ENCODE measurements at regions not wholly inside any gene's neighbourhood (a gene's known extent, or its start where the extent isn't known, plus 50 kb on each side); places are given as distances from the start of the nearest gene placed in this dataset.
"Not testable (repeated sequence)": the region's sequence is repeated elsewhere in the genome, so short reads cannot be mapped to it uniquely, and the experiment has no call there.

- DNase-seq (no peak), ATAC-seq (replicated peaks) (no peak)
- H3K27me3 Mint-ChIP-seq: no peaks in the 10 kb centered on the region
- no peak overlapping the region for H3K4me3 Mint-ChIP-seq
- H3K4me1 Mint-ChIP-seq: no peaks in the 10 kb centered on the region
- H3K36me3 Mint-ChIP-seq: no peaks in the 10 kb centered on the region
- H3K9me3 Mint-ChIP-seq: no peaks in the 10 kb centered on the region
- no peak overlapping the region for H3K27ac Mint-ChIP-seq
Observed at GRCh38 chr5:57903458-57903857, 420.8 kb upstream of the ACTBL2 start.

DNA sequence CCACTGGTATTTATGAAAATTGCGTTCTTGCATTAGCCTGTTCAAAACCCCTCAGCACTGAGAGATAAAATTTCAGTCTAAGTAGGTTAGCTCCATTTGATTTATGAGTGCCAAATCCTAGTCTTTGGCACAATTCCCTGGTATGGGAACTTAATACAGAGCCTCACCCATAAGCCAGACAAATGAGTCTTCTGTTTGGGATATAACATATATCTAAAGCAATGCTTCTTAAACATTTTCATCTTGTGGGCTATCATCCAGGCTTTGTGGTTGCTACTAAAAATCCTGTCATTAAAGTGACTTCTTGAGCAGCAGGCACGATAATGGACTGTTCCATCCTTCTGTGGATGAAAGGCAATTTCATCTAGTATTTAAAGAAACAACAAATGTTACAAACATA lies 419.5 kb upstream of the ACTBL2 start:
- Mint-ChIP-seq H3K27me3 (no peaks in the 10 kb centered on the region), H3K36me3 (no peaks in the 10 kb centered on the region), H3K4me1 (no peaks in the 10 kb centered on the region), H3K9me3 (no peaks in the 10 kb centered on the region), H3K27ac (no peak overlapping the region), H3K4me3 (no peak overlapping the region)
- DNase-seq (no peak), ATAC-seq (replicated peaks) (no peak)

DNA sequence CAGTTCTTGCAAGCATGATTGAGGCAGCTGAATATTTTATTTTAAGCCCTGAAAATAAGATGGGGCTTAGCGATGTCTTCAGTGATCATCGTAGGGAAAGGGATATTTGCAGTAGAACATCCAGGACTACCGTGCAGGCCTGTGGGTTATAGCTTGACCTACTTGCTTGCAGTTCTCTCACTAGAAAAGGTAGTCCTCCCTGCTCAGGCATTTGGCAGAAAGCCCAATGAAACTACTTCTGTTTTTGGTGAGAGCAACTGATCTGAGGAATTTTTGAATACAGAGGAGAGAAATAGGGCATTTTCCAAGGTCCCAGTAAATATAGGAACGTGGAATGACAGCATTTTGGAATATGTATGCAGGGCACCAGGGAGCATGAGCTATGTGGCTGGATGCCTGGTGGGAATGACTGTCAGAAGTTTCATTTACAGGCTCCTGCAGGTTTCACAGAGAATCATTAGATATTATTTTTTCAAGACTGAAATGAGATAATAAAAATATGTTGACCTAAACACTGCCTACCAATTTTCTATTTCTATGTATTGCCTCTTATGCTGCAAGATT lies 417.9 kb upstream of the ACTBL2 start:
- H3K4me3 Mint-ChIP-seq: no peak overlapping the region
- DNase-seq: no peak
- no peaks in the 10 kb centered on the region for H3K9me3 Mint-ChIP-seq
- no peaks in the 10 kb centered on the region for H3K27me3 Mint-ChIP-seq
- H3K27ac Mint-ChIP-seq: no peak overlapping the region
- no peaks in the 10 kb centered on the region for H3K4me1 Mint-ChIP-seq
- no peak for ATAC-seq (replicated peaks)
- no peaks in the 10 kb centered on the region for H3K36me3 Mint-ChIP-seq

DNA sequence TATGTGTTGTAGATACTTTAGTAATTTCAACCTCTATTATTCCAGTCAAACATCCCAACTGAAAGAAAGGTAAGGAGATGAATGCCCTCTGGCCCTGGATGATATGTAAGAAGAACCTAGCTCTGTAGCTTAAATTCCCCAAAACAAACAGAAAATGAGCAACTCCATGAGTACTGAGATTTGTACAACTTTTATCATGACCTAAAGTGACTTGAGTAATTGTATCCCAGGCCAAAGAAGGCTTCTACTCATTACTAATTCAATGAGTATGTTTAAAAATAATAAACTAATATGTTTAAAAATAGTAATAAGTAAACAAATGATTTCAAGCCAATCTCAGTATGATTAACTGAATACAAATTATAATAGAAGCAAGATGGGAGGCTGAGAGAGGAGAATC lies 414.0 kb upstream of the ACTBL2 start:
- H3K27me3 Mint-ChIP-seq: no peaks in the 10 kb centered on the region
- no peak for ATAC-seq (replicated peaks)
- no peak for DNase-seq
- H3K4me3 Mint-ChIP-seq: no peak overlapping the region
- H3K4me1 Mint-ChIP-seq: no peaks in the 10 kb centered on the region
- H3K36me3 Mint-ChIP-seq: no peaks in the 10 kb centered on the region
- no peak overlapping the region for H3K27ac Mint-ChIP-seq
- H3K9me3 Mint-ChIP-seq: no peaks in the 10 kb centered on the region

GRCh38 chr5:57895766-57896165 lies 413.2 kb upstream of the ACTBL2 start:
- no peaks in the 10 kb centered on the region for H3K9me3 Mint-ChIP-seq
- no peak overlapping the region for H3K4me3 Mint-ChIP-seq
- no peaks in the 10 kb centered on the region for H3K4me1 Mint-ChIP-seq
- DNase-seq (no peak), ATAC-seq (replicated peaks) (no peak)
- no peaks in the 10 kb centered on the region for H3K27me3 Mint-ChIP-seq
- H3K36me3 Mint-ChIP-seq: no peaks in the 10 kb centered on the region
- H3K27ac Mint-ChIP-seq: no peak overlapping the region

GRCh38 chr5:57893926-57894325 lies 411.3 kb upstream of the ACTBL2 start:
- no peaks in the 10 kb centered on the region for H3K27me3 Mint-ChIP-seq
- no peaks in the 10 kb centered on the region for H3K4me1 Mint-ChIP-seq
- no peak overlapping the region for H3K27ac Mint-ChIP-seq
- no peaks in the 10 kb centered on the region for H3K36me3 Mint-ChIP-seq
- no peaks in the 10 kb centered on the region for H3K9me3 Mint-ChIP-seq
- DNase-seq (no peak), ATAC-seq (replicated peaks) (no peak)
- H3K4me3 Mint-ChIP-seq: no peak overlapping the region

DNA sequence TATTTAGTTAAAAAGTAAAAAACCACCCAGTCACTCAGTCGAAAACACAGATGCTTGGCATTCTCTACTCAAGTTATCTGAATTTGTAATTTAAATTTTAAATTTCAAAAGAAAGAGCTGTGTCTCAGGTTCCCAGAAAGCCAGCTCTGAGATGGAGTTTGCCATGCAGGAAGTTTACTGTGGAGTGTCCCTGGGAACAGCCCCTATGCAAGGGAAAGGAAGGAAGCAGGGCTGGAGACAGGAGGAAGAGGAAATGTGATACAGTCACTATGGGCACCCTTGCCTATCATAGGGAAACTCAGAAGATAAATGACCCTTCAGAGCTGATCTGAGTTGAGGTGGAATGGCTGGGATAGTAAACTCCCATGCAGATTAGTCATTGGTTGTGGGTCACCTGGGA lies 408.8 kb upstream of the ACTBL2 start:
- Mint-ChIP-seq H3K27ac (no peak overlapping the region), H3K27me3 (no peaks in the 10 kb centered on the region), H3K4me1 (no peaks in the 10 kb centered on the region), H3K9me3 (no peaks in the 10 kb centered on the region), H3K4me3 (no peak overlapping the region), H3K36me3 (no peaks in the 10 kb centered on the region)
- ATAC-seq (replicated peaks) (no peak), DNase-seq (no peak)

DNA sequence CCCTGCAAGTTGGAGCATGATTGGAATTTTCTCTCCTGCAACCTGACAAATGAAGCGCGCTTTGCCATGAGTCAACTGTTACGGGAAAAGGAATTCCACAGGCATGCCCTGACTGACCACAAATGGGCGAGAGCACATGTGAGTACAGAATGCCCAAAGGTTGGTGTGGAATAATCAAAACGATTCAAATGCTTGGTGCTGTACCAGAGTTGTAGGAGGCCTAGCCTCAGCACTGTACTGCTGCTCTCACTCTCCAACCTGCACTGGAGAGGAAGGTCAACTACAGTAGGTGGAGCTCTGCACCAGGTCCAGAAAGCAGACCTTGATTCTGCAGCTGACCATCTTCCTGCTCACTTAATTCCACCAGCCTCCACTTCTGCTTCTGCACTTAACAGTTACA lies 406.9 kb upstream of the ACTBL2 start:
- H3K9me3 Mint-ChIP-seq: no peaks in the 10 kb centered on the region
- no peak overlapping the region for H3K4me3 Mint-ChIP-seq
- no peak for DNase-seq
- no peak overlapping the region for H3K27ac Mint-ChIP-seq
- ATAC-seq (replicated peaks): no peak
- no peaks in the 10 kb centered on the region for H3K4me1 Mint-ChIP-seq
- no peaks in the 10 kb centered on the region for H3K27me3 Mint-ChIP-seq
- no peaks in the 10 kb centered on the region for H3K36me3 Mint-ChIP-seq

- DNase-seq: no peak
- no peaks in the 10 kb centered on the region for H3K9me3 Mint-ChIP-seq
Observed at GRCh38 chr5:57887851-57888621, 405.4 kb upstream of the ACTBL2 start.

GRCh38 chr5:57884346-57885102 lies 401.9 kb upstream of the ACTBL2 start:
- no peak overlapping the region for H3K27ac Mint-ChIP-seq
- no peaks in the 10 kb centered on the region for H3K9me3 Mint-ChIP-seq
- no peak for DNase-seq
- no peak for ATAC-seq (replicated peaks)
- no peaks in the 10 kb centered on the region for H3K36me3 Mint-ChIP-seq
- H3K4me1 Mint-ChIP-seq: no peaks in the 10 kb centered on the region
- H3K27me3 Mint-ChIP-seq: no peaks in the 10 kb centered on the region
- H3K4me3 Mint-ChIP-seq: no peak overlapping the region

More at GRCh38 chr5:57887851-57888621, 405.4 kb upstream of the ACTBL2 start:
- peak; percentile 58 to 62 for ATAC-seq (replicated peaks)
- Mint-ChIP-seq H3K36me3 (no peaks in the 10 kb centered on the region), H3K27ac (no peak overlapping the region), H3K4me3 (no peak overlapping the region), H3K27me3 (no peaks in the 10 kb centered on the region), H3K4me1 (no peaks in the 10 kb centered on the region)

- no peaks in the 10 kb centered on the region for H3K9me3 Mint-ChIP-seq
- no peak overlapping the region for H3K4me3 Mint-ChIP-seq
- no peak for ATAC-seq (replicated peaks)
- no peaks in the 10 kb centered on the region for H3K27me3 Mint-ChIP-seq
- H3K27ac Mint-ChIP-seq: no peak overlapping the region
- DNase-seq: no peak
- H3K36me3 Mint-ChIP-seq: no peaks in the 10 kb centered on the region
- H3K4me1 Mint-ChIP-seq: no peaks in the 10 kb centered on the region
Observed at GRCh38 chr5:57880216-57880615, 397.6 kb upstream of the ACTBL2 start.

- Mint-ChIP-seq H3K27ac (no peak overlapping the region), H3K36me3 (no peaks in the 10 kb centered on the region), H3K27me3 (no peaks in the 10 kb centered on the region), H3K4me3 (no peak overlapping the region), H3K4me1 (no peaks in the 10 kb centered on the region), H3K9me3 (no peaks in the 10 kb centered on the region)
- no peak for DNase-seq
- ATAC-seq (replicated peaks): no peak
Observed at GRCh38 chr5:57878301-57878722, 395.7 kb upstream of the ACTBL2 start.

DNA sequence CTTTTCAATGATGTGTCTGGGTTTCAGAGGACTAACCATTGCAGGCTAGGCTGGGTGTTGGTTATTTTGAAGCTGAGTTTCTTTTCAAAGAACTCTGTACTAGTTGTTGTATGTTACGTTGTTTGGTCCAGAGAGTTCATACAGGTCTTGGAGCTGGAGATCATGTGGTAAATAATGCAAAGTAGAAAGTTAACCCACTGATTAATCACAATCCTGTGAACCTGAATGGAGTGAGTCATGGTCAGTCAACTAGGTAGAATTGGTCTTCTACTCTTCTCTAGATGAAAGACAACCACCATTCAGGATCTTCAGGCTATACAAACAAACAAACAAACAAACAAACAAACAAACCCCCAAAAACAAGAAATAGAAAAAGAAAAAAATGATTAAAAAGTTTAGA lies 388.9 kb upstream of the ACTBL2 start:
- ATAC-seq (replicated peaks): no peak
- Mint-ChIP-seq H3K27ac (no peak overlapping the region), H3K36me3 (peaks cover 0 to 2% of the 10 kb centered on the region in 2 donors), H3K4me1 (no peaks in the 10 kb centered on the region), H3K27me3 (peaks cover 0 to 5% of the 10 kb centered on the region in 2 donors), H3K9me3 (peaks cover 3 to 5% of the 10 kb centered on the region in 2 donors), H3K4me3 (no peak overlapping the region)
- no peak for DNase-seq

GRCh38 chr5:57870267-57870666 lies 387.7 kb upstream of the ACTBL2 start:
- H3K9me3 Mint-ChIP-seq; H3K27ac Mint-ChIP-seq; ATAC-seq (replicated peaks); H3K4me3 Mint-ChIP-seq; DNase-seq; H3K4me1 Mint-ChIP-seq; H3K36me3 Mint-ChIP-seq; H3K27me3 Mint-ChIP-seq: not testable (repeated sequence)

GRCh38 chr5:57863661-57864060 lies 381.1 kb upstream of the ACTBL2 start:
- H3K27ac Mint-ChIP-seq: no peak overlapping the region
- no peaks in the 10 kb centered on the region for H3K4me1 Mint-ChIP-seq
- no peaks in the 10 kb centered on the region for H3K27me3 Mint-ChIP-seq
- peaks cover 0 to 5% of the 10 kb centered on the region in 2 donors for H3K9me3 Mint-ChIP-seq
- no peak overlapping the region for H3K4me3 Mint-ChIP-seq
- DNase-seq (no peak), ATAC-seq (replicated peaks) (no peak)
- H3K36me3 Mint-ChIP-seq: no peaks in the 10 kb centered on the region
